ENCODE measurements at regions not wholly inside any gene's neighbourhood (a gene's known extent, or its start where the extent isn't known, plus 50 kb on each side); places are given as distances from the start of the nearest gene placed in this dataset.

DNA sequence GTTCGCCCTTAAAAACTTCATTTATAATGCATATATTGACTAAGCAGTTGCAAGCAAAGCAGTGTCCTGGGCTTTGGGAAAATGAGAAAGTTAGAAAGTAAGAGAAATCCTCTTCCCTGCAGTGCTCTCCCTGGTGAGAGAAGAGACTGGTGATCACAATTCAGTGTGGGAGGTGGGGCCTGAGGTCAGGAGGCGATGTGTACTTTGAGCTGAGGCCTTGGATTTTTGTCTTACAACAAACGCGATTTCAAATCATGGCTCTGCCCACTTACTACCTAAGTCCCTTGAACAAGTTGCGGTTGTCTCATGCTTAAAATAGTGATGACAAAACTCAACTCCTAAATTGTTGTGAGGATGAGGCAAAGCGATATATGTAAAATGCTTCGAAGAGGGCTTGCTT, 316.3 kb upstream of the NECTIN3 start:
- no peak for DNase-seq (ENCODE audit: low spot score)

DNA sequence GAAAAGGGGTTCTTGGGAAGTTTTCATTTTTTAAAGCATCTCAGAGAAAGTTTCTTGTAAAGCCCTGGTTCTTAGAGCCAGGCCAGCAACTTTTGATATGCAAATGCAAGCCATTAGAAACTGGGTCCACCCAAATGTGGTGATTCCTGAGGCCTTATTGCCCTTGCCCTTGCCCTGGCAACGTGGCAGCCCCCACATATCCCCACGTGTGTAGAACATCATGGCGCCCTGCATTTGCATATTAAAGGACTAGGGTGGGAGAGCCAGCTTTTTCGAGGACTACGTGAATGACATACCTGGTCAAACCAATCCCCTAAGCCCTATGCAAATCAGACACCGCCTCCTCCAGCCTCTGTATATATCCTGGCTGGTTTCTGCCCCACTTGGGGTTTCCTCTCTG, 314.9 kb upstream of the NECTIN3 start:
- DNase-seq (ENCODE audit: low spot score): no peak

DNA sequence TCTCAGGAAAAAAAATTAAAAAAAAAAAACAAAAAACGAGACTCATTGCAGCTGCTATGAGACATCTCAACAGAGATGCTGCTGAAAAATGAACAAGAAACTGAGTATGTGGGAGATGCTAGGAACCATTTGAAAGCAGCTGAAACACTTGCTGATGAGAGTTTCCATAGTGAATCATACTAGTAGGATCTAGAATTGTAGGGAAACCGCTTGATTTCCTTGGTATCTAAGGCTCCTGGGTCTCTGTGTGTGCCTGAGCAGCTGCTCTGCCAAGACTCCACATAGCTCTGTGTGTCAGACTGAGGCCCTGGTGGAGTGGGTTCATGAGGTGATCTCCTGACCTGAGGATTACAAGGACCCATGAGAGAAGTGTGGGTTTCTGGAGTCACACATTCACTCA, 313.4 kb upstream of the NECTIN3 start:
- DNase-seq (ENCODE audit: low spot score): no peak

DNA sequence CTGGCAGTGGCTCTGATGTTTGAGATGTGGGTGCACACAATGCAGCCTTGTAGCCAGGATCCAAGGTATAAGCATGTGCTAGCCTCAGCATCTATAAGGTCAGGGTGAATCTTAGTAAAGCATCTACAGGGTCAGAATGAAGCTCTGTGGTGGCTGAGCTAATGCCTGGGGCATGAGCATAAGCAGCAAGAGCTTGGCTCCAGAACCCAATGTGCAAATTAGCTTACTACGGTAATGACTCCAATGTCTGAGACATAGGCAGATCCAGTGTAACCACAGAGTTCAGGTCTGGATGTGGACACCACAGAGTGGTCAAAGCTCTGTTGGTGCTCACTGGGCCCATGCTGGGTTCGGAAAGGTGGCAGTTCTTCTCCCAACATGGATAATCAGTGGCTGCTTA, 304.5 kb upstream of the NECTIN3 start:
- DNase-seq (ENCODE audit: low spot score): no peak

DNA sequence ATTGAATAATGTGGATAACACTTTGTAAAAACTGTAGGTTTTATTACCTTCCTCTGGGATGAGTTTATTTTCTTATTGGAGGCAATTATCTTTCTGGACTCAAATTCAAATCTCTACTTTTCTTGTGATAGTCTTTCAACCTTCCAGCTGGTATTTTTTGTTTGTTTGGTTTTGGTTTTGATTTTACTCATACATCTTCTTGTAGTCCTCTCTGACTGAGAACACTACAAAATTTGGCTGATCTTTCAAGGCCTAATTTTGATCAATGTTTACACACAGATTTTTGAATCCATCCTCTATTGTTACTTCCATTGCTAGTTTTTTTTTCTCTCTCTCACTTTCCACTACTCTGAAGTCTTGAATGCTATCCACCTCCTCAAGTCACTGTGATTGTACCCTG, 303.8 kb upstream of the NECTIN3 start:
- no peak for DNase-seq (ENCODE audit: low spot score)

DNA sequence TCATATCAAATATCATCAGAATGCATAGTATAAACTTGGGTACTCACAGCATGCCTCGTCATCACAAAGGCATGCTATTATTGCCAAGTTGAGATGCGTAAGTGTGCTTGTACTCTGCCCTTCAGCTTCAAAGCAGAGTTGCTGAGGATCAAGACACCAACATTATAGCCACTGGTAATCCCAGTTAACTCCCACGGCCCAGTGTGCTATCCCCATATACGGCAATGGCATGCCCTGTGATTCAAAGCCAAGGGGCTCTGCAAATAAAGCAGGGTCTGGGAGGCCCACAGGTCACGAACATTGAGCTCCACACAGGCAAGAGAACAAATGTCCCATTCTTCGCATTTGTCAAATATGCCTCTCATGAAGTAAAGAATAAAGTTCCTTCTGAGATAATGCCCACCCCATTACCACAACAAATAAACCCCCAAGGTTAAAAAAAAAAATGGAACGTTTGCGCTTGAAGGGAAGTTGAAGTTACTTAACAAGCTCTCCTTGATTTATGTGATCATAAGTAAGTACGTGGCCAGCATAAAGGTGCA, 298.1 kb upstream of the NECTIN3 start:
- DNase-seq (ENCODE audit: low spot score): peak; percentile 78

DNA sequence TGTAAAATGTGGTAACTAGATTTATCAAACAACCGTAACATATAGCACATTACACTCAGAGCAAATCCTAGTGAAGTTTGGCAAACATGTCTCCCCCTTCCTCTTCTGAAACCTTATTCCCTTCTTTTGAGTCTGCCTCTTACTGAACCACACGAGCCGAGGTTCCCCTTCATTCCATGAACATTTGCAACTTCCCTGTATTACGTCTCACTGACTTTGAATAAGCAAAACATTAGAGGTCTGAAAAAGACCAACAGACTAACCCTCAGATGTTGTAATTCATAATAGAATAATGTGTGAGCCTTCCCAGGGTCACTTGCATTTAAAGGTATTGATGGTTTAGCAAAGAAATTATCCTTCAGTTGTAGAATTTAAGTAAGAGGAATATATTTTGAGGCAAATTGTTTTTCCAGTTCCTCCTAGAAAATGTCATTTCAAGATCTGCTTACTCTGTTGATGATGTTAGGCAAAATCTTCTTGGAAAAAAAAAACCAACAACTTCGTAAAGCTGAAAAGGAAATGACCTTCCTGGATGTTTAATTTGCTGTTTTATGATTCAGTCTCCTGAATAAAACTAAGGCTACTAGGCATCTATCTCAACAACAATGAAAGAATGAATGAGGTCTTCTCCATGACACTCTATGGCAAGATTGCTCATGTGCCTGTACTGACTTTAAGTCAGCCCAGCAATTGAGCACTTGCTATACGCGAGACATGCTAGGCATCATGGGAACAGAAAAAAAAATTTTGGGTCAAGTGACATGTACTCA, 296.9 kb upstream of the NECTIN3 start:
- no peak for DNase-seq (ENCODE audit: low spot score)

DNA sequence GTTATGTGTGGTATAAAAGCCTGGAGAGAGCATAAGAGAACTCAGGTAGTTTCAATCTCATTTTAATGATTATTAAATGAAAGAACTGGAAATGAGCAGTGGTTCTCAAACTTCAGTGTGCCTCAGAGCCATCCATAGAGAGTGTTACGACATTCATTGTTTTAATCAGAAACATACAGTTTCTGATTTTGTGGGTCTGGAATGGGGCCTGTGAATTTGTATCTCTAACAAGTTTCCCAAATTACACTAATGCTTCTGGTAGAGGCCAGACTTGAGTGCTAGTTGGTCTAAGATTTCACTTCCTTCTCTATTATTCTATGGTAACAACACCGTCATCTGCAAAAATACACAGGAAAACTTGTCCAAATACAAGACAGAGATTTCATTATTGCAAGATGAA, 292.0 kb upstream of the NECTIN3 start:
- DNase-seq (ENCODE audit: low spot score): no peak

DNA sequence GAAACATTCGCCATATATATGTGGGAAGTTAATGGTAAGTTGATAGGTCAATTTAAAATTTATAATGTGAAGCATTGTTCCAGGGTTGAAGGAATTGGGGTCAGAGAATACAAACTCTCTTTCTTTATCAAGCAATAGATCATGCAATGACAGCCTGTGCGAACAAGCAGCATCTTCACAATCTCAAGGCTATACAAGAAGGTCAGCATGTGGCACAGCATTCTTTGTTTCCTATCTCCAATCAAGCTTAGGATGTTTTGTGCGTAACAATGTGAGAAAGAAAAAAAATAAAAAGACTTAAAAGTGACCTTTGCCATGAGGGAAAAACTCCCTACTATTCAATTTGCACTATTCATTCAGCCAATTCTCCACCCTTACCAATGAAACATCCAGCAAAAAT, 288.1 kb upstream of the NECTIN3 start:
- DNase-seq (ENCODE audit: low spot score): peak; percentile 85

DNA sequence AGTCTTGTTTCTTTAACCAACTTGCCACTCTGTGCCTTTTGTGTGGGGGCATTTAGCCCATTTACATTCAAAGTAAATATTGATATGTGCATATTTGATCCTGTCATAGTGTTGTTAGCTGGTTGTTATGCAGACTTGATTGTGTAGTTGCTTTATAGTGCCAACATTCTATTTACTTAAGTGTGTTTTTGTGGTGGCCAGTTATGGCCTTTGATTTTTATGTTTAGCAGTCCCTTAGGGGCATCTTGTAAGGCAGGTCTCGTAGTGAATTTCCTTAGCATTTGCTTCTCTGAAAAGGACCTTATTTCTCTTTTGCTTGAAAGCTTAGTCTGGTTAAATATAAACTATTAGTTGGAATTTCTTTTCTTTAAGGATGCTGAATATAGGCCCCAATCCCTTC, 282.8 kb upstream of the NECTIN3 start:
- no peak for DNase-seq (ENCODE audit: low spot score)

DNA sequence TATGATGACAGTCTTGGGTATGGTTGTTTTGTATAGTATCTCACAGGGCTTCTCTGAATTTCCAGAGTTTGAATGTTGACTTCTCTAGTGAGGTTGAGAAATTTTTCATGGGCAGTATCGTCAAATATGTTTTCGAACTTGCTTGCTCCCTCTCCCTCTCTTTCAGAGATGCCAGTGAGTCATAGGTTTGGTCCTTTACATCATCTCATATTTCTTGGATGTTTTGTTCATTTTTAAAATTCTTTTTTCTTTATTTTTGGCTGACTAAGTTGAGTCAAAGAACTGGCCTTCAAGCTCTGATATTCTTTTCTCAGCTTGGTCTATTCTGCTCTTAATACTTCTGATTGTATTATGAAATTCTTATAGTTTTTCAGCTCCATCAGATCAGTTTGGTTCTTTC, 282.3 kb upstream of the NECTIN3 start:
- no peak for DNase-seq (ENCODE audit: low spot score)

DNA sequence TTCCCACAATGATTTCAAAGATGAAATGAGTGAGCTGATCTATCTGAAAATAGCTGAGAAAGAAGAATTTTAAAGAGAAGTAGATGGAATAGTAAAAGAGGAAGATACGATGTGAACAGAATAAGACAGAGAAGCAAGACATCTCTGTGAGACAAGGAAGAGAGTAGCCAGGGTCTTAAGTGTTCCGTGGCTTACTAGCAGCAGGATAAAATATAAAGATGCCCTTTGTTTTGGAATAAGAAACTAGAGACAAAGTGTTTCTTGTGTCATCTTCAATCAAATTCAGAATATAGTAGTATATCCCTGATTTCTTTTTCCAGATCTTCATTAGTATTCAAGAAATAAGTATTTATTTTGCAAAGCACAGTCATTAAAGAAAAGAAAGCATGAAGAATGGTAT, 281.0 kb upstream of the NECTIN3 start:
- DNase-seq (ENCODE audit: low spot score): peak; percentile 49

DNA sequence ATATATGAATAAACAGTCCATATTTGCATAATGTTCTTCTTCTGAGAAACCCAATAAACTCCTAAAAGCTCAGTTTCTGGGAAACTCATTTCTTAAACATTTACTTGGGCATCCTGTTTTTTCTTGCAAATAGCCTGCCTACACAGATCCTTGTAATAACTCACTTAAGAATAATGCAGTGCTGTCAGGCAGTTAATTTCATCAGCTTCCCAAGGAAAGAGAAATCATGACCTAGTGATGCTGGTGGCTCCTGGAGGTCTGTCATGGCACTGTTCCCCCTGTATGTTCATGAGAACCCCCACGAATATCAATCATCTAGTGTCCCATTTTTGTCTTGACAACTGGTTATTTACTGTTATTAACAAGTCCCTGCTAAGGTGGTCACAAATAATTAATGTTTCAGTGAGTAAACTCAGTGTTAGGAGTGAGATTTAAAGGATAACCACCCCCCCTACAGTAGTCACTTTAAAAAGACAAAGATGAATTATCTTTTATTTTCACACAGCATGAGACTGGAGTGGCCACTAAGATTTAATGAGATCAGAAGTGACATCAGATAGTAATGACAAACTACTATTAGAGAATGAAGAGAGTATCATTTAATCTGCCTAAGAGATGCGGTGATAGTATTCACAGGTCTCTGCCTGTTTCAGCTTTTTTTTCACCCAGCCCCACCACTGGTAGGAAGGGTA, 279.5 kb upstream of the NECTIN3 start:
- DNase-seq (ENCODE audit: low spot score): no peak

DNA sequence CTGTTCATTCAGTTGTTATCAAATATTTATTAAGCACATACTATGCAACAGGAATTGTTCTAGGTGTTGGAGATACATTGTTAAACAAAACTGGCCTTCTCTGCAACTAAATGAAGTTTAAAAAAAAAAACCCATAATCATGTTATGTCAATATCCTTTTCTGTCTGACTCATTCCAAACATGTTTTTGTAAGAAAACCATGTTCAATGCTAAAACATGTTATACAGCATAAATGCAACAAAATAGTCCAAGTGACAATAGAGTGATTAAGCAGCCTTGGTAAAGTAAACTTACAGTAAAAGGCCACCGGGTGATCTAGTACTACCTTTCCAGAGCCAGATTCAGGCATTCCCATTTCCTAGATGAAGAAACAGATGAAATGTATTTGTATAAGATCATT, 278.0 kb upstream of the NECTIN3 start:
- DNase-seq (ENCODE audit: low spot score): no peak

DNA sequence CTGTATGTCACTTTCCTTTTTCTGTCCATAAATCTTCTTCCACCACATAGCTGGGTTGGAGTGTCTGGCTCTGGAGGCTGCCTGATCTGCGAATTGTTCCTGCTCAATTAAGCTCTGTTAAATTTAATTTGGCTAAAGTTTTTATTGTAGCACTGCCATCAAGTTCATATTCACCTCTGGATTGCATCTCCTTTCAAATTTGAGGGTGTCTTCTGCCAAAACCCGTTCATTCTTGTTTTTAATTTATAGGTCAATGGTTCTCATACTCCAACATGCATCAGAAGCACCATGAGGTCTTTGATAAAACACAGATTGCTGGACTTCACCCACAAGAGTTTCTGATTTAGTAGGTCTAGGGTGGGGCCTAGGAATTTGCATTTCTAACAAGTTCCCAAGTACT, 276.5 kb upstream of the NECTIN3 start:
- no peak for DNase-seq (ENCODE audit: low spot score)

DNA sequence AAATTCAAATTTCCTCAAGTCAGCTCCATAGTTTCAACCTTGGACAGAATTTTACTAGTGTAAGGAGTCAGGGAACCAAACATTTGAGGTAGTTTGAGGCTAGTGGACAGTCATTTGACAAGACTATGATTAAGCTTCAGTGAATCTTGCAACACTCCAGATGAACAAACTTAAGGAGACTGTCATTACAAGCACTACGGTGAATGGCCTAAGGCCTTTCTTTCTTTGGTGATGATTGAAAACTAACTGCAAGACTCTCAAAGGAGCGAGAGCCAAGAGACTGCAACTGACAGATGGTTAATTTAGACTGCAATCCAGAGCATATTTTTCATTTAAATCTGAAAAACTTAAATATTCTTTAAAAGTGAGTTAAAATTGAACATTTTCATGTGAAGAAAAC, 272.3 kb upstream of the NECTIN3 start:
- DNase-seq (ENCODE audit: low spot score): no peak

DNA sequence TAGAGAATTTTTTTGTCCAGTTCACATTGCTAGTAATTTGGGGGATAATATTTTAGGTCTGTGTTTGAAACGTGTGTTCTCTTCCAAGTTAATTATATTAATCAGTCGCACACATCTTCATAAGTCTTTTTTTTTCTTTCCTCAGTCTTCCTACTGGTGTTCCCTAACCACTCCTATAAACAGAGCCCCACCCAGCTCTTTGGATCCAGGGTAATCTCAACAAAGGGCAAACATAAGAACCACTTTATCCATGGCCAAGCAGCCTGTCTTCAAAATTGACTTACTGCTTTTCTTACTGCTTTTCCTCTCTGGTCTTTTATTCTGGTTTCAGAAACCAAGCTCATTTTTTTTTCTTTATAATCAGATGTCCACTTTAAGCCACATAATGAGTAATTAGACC, 266.8 kb upstream of the NECTIN3 start:
- no peak for DNase-seq (ENCODE audit: low spot score)

DNA sequence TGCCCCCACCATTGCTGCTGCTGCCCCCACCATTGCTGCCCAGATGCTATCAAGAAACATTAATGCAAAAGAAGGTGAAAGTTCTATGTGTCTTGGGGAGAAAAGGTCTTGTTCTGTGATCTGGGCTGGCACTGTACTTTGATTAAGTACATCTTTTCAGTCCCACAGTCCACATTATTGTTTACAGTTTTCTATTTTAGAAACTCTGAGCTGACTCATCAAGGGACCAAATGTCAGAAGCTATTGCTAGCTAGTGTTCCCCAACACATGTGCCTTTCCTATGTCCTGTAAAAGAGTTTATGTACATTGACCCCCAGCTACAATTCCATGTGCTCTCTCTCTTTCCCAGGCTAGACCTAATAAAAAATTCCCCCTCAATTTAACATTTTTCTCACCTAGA, 264.7 kb upstream of the NECTIN3 start:
- DNase-seq (ENCODE audit: low spot score): no peak

DNA sequence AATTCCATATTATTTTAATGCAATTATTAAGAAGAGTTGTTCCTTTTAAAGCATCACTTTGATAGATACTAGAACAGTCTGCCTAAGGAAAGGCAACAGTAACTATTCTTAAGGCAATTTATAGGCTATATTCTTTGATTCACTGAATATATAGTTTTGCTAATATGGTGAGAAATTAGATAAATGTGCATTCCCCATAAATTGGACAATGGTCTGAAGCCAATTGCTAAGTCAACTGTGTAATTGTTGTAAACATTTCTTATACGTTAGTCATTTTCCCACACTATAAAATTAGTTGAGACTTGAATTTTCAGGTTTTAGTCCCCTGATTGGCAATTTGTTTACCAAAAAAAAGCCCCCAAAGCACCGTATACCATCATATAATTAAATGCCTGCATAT, 263.0 kb upstream of the NECTIN3 start:
- no peak for DNase-seq (ENCODE audit: low spot score)

DNA sequence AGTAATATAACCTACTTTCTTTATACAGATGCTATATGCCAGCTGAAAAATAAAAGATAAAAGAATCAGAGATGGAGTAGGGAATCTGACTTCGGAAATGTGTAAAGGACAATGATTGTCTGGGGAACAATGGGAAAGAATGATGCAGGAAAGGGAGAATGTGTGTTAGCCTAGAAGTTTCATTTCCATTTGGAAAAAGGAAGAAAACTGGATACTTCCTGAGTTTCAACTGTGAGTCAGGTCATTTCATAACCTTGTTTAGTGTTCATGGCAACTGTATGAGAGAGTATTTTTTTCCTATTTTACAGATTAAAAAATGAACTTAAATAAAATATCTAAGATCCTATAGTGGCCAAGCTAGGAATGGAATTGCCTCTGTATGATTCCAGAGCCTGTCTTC, 261.3 kb upstream of the NECTIN3 start:
- no peak for DNase-seq (ENCODE audit: low spot score)

DNA sequence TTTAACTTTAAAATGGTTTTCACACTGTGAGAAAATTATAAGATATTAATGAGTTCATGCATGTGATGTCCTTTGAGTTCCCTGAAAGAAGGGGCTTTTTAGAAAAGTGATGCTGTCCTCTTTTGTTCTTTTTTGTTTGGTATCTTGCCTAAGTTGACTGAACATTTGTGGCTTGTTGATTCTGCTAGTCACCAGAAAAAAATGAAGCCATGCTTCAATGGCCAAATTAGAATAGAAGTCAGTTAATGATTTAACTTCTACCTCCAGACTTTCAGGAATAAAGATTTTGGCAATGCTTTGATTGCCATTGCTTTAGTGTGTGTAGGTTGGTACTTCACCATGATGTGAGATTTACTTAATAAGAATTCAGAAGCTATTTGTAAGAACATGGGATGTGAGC, 260.6 kb upstream of the NECTIN3 start:
- DNase-seq (ENCODE audit: low spot score): no peak

DNA sequence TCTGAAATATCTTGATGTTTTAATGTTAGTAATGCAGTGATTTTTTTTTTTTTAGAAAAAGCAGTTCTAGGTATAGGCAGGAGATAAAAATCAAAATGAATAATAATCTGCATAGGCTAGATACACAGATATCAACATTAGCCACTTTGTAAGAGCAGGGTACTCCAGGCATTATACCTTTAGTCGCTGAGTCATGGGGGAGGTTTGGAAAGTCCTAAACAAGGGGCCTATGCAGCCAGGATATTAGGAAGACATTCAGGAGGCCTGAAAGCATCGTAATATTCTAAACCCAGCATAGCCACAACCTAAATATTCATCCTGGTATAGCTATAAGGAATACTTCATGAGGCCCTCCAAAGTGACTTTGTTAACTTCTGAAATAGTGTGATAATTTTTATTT, 258.1 kb upstream of the NECTIN3 start:
- DNase-seq (ENCODE audit: low spot score): no peak

DNA sequence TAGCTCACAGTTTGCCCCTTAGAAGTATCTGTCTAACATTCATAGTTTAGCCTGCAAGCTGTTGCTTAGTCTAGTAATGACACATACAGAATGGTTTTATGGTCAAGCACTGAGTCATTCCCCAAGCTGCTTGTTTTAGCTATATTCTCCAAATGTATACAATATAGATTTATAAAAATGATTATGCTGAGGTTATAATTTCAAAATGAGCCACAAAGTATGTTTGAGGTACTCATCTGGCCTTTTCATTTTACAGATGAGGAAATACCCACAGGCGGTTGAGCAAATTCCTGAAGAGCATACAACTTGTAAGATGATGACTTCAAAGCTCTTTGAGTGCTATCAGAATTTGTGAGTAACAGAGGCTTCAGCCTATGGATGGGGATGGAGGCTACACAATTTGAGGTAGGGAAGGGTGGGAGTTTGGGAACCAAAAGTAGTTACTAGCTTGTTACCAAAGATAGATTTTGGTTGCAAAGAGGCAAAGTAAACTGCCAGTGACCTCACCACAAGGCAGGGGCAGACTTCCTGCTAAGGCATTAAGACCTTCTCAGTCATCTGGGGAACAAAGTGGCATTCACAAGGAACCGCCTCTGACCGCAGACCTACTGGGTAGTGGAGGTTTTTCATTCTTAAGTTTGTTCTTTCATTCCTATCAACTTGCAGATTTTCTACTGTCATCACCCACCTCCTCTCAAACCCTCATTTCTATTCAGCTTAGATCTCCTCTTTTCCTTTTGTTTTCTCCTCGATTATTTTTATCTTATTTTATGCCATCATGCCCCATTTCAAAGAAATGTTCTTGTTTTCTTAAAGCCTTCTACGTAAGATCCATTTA, 257.2 kb upstream of the NECTIN3 start:
- DNase-seq (ENCODE audit: low spot score): peak; percentile 81
